ENCODE measurements at regions not wholly inside any gene's neighbourhood (a gene's known extent, or its start where the extent isn't known, plus 50 kb on each side); places are given as distances from the start of the nearest gene placed in this dataset.
"Not testable (repeated sequence)": the region's sequence is repeated elsewhere in the genome, so short reads cannot be mapped to it uniquely, and the experiment has no call there.

DNA sequence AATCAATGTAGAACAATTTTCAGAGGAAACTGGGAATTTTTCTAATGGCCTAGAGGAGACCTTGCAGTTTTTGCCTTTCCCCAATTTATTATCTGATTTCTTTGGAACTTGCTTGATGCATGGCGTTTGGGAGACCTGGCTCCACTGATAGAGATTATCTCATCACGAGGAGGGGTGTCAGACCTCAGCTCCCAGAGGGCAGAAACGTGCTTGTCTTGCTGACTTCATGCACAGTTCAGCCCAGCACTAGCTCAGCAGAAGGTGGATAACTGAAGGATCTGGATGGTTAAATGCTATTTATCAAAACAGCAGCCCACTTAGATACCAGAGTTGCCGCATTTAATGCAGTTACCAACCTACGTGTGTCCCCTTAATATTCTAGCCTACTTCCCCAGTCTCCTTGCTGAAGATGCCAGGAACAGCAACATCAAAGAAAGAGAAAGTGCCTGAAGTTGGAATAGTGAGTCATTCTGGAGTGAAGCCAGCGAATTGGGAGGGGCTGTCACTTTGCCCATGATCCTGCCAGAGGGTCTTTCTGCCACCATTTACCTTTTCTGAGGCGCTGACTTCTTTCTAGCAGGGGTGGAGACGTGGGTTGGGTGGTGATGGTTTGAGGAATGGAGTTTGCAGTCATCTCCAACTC is 133.5 kb upstream of the CADM1 start:
- DNase-seq, result no peak

DNA sequence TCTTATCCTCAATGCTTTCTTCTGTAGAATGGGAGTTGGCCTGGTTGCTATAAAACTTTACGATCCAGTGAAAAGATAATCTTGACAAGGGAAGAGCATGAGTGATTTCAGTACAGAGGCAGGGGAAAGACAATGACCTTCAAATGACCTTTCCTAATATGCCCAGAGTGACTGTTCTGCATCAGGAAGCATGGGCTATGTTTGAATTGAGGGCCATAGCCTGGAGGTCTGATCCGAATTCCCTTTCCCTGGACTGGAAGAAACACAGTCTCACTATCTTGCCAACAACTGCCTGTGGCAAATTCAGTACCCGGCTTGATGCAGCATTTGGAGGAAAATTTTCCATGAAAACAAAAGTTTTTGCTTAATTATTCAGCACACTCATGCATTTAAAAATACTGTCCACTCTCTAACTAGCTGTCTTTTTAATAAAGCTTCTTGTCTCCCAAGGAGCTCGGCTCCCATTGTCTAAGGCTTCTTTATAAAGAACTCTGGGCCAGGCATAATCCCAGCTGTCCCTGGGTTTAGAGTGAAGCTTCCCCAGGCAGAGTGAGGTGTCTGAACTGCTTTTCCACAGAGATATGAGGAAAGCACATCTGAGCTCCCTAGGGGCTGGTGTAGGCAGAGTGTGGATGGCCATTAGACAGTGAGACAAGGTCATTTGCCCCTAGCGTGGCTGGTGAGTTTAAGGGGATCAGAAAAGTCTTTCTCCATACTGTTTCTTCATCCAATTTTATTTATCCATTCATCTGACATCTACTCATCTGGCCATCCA is 132.7 kb upstream of the CADM1 start:
- no peak for DNase-seq

DNA sequence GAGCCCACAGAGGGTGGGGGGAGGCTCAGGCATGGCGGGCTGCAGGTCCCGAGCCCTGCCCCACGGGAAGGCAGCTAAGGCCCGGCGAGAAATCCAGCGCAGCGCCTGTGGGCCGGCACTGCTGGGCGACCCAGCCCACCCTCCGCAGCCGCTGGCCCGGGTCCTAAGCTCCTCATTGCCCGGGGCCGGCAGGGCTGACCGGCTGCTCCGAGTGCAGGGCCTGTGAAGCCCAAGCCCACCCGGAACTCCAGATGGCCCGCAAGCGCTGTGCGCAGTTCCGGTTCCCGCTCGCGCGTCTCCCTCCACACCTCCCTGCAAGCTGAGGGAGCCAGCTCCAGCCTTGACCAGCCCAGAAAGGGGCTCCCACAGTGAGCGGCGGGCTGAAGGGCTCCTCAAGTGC is 129.8 kb upstream of the CADM1 start:
- not testable (repeated sequence) for DNase-seq

DNA sequence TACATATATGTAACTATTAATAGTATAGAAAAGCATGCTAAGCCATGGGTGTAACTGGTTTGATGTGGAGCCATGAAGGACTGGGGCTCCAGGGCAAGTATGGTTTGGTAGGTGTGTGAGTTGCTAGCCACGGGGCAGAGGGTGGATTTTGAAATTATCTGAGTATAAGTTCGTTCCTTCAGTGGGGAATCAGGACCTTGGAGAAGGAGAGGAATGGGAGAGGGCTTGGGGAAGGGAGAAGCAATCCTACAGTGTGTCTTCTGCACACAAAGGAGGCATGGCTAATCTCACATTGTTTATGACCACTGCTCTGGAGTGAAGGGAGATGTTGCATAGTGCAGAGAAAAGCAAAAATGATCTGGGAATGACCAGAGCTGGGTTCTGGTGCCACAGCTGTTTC is 127.8 kb upstream of the CADM1 start:
- no peak for DNase-seq

DNA sequence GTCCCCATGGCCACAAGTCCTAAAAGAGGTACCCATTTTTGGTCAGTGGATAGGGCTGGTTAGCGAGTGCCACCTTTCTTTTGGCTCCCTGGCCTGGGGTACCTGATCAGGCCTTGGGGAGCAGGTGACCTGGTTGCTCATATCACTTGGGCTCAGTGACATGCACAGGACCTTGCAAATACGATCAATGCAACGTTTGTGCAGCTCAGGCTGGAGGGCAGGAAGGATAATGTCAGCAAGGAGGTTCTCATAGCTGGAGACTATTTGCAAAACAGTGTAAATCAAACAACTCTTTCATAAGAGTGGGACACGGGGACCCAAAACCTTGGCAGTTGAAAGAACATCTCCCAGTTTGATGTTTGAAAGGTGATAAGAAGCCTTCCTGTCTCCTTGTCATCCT is 127.4 kb upstream of the CADM1 start:
- no peak for DNase-seq

DNA sequence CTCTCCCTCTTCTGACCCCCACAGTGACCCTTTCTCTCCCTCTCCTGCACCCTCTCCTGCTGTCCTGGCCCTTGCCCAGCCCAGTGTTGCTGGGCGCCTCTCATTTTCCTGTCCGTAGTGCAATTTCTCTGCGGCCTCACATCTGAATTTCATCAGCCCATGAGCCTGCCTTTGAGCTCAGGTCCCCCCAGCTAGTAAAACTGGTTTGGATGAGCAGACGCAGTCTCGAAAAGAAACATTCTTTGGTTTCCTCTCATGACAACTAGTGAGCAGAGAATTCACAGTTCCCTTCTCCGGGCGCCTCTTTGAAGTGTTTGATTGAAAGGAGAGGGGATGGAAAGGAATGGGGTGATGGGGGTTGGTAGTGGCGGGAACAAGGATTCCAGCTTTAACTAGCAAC is 126.0 kb upstream of the CADM1 start:
- no peak for DNase-seq

DNA sequence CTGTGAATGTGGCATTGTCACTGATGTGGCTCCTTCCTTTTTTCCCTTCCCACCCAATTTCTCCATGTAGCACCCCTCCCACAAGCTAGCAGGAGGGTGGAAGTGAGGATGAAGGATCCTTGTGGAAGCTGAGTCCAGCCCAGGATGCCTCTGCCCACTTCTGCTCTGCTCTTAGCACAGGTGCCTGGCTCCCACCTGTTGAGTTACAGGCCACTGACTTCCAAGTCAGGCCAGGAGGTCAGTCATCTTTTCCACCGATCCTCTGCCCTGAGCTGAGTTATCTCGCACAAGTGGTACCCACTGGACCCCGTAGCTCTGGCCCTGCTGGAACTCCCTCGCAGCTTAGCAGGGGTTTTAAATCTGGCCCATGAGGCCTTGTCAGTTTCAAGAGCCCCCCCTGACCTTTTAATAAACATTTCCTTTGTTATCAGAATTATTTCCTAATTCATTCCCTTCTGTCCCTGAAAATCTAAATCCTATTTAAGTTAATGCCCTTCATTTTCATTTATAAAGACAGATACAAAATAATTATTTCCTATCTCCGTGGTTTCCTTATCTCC is 125.3 kb upstream of the CADM1 start:
- no peak for DNase-seq

DNA sequence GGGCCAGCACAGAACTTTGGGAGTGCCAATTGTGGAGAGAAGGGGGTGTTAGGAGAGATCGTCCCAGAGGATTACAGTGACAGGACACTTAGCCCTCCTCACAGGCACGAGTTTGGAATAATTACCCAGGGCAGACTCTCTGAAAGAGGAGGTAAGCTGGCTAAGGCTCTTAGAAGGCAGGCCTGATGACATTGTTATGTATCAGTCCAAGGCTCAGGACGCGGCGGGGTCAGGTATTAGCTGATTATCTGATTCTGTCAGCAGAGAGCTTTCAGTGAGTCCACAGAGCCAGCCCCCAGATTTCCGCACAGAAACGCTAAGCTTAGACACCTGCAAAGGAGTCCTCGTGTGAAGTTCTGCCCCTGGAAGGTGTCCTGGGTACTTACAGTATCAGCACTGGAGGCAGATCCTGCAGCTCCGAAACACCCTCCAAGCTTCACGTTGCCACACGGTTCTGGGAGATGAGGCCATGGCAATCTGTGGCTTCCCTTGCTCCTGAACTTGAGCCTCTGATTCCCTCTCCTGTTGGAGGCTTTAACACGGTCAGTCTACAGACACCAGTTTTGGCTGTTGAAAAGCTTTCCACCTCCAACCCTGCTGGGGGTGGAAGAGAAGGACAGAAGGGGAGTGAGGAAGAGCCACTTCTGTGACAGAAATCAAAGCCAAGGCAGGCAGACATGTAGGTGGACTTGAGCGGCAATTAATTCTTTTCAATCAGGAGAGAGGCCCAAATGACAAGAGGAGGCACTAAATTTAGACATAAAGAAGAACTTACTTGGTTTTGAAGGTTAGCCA is 123.6 kb upstream of the CADM1 start:
- no peak for DNase-seq

DNA sequence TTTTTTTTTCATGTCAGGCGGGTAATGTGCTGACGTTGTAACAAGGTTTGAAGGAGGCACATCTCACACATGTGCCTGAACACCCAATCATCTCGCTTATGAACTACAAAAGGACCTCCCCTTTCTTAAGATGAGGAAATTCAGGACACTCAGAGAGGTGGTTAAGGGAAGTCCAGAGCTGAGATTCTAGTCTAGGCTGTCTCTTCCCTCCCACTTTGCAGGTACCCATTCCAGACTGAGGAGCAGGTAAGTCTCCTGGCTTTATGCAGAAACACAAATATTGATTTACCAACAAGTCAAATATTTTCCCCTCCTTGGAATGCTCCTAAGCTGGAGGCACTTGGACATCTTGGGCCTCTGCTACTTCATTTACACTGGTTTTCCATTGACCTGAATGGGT is 122.9 kb upstream of the CADM1 start:
- DNase-seq, result no peak

DNA sequence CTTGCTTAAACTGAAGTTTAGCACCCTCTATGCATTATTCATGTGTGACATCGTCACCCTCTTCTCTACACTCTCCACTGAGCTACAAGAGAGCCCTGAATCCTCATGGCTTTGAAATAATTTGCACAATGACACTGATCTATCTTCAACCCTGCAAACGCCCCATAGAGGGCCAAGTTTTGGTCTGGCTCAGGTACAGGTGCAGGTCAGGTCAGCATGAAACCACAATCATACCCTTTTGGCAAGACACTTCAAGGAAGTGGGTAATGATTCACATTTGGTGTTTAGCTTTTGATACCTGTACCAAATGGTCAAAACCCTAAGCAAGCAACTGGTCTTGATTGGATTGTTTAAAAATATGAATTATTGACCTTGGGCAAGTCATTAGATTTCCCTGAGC is 122.2 kb upstream of the CADM1 start:
- no peak for DNase-seq

DNA sequence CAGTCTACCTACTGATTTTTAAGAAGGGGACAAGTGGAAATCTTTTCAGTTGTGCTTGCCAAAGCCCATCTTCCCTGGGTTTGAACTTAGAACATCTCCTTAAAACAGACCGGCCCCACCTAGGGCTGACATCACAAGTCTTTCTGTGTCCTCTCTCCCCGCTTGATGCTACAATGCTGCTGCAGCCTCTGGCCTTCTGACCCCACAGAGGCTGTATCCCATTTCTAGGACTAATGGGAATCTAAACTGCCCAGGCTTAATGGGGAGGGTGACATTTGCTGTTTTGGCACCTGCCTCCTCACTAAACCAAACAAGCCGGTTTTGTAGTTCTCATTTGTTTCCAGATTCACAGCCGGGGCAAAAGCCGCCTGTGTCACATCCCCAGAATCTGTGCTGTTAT is 121.3 kb upstream of the CADM1 start:
- no peak for DNase-seq

DNA sequence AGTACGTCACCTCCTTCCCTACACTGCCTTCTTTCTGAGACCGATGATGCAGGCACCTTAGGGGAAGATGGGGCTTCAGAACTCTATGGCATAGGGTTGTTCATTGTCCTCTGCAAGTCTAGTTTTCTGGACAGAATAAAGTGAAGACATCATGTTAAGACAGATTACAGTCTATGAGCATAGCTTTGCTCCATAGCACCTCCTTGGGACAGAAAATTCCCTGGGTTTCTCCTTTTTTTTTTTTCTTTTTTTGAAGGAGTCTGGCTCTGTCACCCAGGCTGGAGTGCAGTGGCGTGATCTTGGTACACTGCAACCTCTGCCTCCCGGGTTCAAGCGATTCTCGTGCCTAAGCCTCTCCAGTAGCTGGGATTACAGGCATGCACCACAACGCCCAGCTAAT is 119.8 kb upstream of the CADM1 start:
- no peak for DNase-seq

DNA sequence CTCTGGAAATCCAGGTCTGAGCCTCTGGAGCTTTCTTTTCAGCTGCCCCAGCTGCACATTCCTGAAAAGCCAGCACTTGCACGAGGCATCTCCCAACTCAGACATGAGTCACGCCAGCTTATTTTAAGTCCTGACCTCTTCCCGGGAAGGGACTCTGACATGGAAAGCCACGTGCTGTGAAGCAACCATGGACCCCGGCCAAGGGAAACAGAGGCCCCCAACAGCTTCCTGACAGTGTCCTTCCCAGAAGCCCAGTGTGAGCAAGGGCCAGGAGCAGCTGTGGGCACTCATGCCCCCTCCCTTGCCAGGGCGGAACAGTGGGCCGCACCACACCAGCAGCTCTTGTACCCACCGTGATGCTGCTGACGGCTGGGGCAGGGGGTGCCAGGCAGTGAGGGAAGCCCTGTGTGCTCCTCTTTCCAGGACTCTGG is 118.8 kb upstream of the CADM1 start:
- no peak for DNase-seq

DNA sequence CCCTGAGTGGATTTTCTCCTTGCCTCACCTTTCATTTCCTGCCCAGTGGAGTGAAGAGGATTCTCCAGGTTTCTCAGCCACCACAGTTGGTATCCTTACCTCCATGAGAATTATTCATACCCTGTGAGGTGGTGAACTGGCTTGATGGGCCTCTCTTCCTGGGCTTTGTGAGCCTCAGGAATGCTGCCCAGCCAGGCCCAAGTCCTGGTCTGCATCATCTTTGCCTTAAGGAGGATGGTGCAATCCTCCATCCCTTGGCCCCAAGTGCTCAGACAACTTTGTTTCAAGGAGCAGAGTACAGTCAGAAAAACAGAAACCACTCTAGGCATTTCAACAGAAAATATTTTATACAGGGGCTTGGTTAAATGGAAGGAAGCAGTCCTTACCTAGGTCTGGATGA is 114.2 kb upstream of the CADM1 start:
- no peak for DNase-seq

DNA sequence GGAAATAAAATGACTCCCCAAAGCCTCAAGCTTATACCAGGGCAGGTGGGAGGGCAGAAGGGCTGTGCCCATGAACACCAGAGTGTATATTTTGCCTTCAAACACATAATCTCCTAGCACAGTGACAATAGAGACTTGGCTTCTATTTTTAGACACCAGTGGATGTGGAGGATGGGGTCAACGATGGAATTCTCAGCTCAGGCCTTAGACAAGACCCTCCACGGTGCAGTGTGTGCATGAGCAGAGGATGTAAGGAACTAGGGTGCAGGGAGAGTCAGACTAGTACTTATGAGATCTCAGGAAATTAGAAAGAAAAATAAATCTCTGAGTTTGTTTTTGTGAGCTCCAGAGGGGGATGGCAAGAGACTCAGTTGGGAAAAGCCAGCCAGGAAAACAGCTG is 113.6 kb upstream of the CADM1 start:
- DNase-seq, result no peak

DNA sequence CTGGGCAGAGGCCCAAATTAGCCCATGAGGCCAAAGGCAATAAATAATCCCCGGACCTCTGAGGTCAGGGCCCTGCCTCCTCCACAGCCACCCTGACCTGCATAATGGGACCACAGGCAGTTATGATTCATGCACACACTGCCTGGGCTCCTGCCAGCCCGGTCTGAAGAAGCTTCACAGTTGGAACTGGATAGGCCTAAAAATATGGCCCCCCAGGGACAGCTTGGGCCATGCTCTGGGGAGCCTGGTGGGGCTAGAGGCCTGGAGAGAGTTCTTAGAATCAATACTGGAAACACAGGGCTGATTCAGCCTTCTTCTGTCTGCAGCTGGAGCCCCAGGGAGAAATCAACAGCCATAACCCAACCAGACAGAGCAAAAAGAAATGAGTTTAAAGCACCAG is 112.8 kb upstream of the CADM1 start:
- DNase-seq, result peak; percentile 58

DNA sequence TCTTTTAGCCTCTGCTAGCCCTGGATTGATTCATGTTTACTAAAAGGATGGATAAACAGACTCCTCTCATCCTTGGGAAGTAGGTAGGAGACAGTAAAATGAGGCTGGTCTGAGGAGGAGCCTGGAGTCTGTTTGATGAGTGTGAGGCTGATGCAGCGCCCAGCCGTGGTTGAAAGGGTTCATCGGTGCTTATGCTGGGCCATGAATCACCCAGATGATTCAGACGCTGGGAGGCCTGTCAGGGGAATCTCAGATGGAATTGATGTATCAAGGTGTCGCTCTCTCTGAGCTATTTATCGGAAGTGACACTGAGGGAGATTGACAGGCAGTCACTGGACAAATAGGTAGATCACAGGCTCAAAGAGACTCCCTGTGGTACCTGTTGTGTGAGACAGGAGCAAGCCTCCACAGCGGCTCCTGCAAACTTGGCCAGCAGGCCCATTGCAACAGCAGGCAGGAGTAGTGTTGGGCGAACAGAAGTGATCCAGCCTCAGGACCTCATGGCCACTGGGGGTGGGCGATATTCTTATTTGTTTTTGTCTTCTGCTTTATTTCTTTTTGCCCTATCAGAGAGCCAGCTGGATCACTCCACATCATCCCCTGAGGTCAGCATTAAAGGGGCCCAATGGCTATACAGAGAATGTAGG is 109.9 kb upstream of the CADM1 start:
- no peak for DNase-seq

DNA sequence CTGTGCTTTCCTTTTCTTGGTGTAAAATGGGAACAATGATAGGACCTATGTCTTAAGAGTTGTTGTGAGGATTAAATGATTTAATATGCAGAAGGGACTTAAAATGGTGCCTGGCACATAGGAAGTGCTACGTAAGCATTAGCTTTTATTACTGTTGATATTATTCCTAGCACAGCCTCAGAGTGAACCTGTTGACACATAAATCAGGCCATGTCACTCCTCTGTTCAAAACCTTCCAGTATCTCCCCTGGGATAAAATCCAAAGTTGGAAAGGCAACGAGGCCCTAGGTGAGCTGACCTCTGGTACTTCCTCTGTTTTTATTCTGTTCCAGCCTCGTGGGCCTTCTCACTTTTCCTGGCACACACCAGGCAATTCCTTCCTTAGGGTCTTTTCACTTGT is 108.8 kb upstream of the CADM1 start:
- DNase-seq, result no peak

DNA sequence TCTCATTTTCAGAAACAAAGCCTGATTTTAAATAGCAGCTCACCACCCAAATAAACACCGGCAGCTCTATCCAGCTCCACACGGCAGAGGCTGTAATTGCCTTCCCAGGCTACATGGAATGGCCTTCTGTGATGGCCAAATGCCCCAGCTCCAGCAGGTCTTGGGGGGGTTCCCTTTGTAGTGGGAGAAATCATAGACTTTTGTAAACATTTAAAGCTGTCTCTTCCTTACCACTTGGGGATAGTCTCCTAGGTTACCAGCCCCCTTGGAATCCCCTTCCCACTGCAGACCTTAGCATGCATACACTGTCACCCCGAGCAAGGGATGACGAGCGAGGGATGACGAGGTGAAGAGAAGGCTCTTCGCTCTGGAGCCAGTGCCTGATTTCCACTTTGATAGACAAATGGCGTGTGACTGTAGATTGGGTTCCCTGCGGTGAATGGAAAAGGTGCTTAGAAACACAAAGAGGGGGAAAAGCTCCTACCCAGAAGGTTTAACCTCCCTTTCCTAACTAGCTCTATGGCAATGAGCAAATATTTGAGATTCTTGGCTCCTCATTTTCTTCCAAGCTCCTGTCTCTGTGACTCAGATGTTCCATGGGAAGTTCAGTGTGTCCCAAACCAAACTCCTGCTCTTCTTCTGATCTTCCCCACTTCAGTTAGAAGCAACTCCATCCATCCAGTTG is 108.0 kb upstream of the CADM1 start:
- no peak for DNase-seq

DNA sequence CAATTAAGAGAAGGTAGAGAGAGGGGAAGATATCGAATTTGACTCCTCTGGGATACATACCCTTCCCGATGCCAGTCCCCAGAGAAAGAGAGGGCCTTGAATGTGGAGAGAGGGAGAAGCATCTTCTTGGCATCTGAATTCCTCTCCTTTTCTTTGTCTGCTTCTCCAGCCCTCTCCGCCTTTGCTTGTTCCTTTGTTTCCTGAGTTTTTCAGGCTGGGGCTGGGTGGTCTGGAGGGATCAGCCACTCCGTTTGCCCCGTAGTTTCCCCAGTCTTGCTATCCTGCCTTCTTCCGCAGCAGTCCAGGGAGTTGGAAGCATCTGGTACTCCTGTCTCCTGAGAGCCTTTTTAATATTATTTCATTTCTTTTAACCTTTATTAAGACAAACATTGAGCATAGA is 107.1 kb upstream of the CADM1 start:
- DNase-seq, result no peak

DNA sequence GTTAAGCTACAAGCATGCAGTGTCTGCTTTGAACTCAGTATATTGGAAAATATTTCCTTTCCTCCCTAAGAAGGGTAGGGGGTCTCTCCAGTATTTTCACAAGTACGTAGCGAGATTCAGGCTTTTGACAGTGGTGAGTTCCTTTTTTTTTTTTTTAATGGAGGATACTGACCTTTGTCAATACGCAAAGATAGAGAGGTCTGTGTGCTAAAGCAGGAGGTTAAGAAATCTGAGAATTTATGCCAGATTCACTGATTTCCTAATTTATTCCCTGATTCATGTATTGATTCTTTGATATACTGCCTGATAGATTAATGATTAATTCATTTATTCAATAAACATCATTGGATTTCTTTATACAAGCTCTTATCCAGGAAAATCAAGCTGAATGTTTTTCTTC is 106.7 kb upstream of the CADM1 start:
- DNase-seq, result no peak

DNA sequence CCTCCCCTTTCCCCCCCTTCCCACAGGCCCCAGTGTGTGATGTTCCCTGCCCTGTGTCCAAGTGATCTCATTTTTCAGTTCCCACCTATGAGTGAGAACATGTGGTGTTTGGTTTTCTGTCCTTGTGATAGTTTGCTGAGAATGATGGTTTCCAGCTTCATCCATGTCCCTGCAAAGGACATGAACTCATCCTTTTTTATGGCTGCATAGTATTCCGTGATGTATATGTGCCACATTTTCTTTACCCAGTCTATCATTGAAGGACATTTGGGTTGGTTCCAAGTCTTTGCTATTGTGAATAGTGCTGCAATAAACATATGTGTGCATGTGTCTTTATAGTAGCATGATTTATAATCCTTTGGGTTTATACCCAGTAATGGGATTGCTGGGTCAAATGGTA is 106.0 kb upstream of the CADM1 start:
- not testable (repeated sequence) for DNase-seq

DNA sequence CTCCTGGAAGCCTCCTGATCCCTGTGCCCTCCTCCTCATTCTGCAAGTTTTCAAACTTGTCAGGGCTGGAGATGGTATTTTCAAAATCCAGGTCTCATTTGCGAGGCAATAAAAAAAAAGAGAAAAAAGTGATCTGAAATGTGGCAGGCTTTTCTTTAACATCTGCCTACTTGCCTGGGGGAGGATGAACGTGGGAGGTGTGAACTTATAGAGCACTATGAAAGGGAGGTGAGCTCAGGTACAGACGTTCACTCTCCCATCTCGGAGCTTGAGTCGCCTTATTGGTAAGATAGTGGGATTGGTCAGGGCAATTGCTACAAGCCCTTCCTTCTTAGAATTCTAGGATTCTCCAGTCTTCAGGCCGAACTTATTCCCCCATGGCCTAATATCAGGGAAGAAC is 104.8 kb upstream of the CADM1 start:
- DNase-seq, result no peak

Data from NCI-H1436 treated with DMSO at 0.1 percent for 48 hours (cell line).